OCI-LY3 (cell line): ENCODE measurements at regions not wholly inside any gene's neighbourhood (a gene's known extent, or its start where the extent isn't known, plus 50 kb on each side); places are given as distances from the start of the nearest gene placed in this dataset.

ENCODE experiments used
- CTCF ChIP-seq: fragments of 200-600, 300-600 bp; sonication (generic); IDR thresholded peaks from 2 replicates; pipeline ENCODE4 v1.5.1; 2014; ENCODE audit warnings: antibody characterized with exemption, low read length, low read depth
- EZH2phosphoT487 ChIP-seq: fragments of 200-600 bp; shearing (Covaris generic); IDR thresholded peaks from 2 replicates; pipeline ENCODE4 v1.6.1; 2018; ENCODE audit warnings: antibody characterized with exemption, mixed run types, low read depth

GRCh38 chrX:108892501-108892900 lies 156.1 kb upstream of the IRS4 start:
- TF ChIP-seq CTCF (no peak), EZH2phosphoT487 (no peak)
